CD4-positive, alpha-beta T cell (primary cell): ENCODE measurements at regions not wholly inside any gene's neighbourhood (a gene's known extent, or its start where the extent isn't known, plus 50 kb on each side); places are given as distances from the start of the nearest gene placed in this dataset.
A peak's percentile ranks its signal among the peaks of the same experiment; 100 is the strongest.

Experiments
- ATAC-seq: fragments of 200-7000 bp; cut with Tn5 transposase; one replicate; pipeline ENCODE4 v1.10.0; 2022; ENCODE audit warnings: mild to moderate bottlenecking; ENCODE audit not compliant: poor library complexity
- CTCF ChIA-PET: fragments of 350-600 bp; sonication (Branson Sonifier 250); formaldehyde crosslinking; loops from one replicate; lab custom pipeline; 2021; ENCODE audit warnings: antibody characterized with exemption, inconsistent platforms; lab: Charles Lee
- POLR2A ChIA-PET: fragments of 350-600 bp; sonication (Branson Sonifier 250); formaldehyde crosslinking; loops from one replicate; lab custom pipeline; 2021; ENCODE audit warnings: antibody characterized with exemption, inconsistent platforms; lab: Charles Lee
- DNase-seq, 14 experiments: peaks; one replicate each; pipeline ENCODE4 v3.0.0-alpha.2; 2013 to 2020; ENCODE audit warnings: mixed read lengths in 2 of 14
- H3K27ac ChIP-seq, 2 donors: one replicate each; pipeline versions ENCODE4 v1.5.1 to v1.7.0; 2013; ENCODE audit warnings: low read length in 2 of 2, low read depth in 1 of 2, mild to moderate bottlenecking in 1 of 2
- H3K27me3 ChIP-seq, 2 experiments: 1 replicate in 1 of 2; 2 replicates in 1 of 2; pipeline versions ENCODE4 v1.6.1 to v1.7.0; 2013; ENCODE audit warnings: low read length in 2 of 2, control low read depth in 1 of 2, mild to moderate bottlenecking in 1 of 2, moderate library complexity in 1 of 2; ENCODE audit not compliant: insufficient read depth in 2 of 2, control insufficient read depth in 1 of 2
- H3K36me3 ChIP-seq: one replicate; pipeline ENCODE4 v1.6.1; 2013; ENCODE audit warnings: low read length, control low read depth; ENCODE audit not compliant: insufficient read depth
- H3K4me1 ChIP-seq: one replicate; pipeline ENCODE4 v1.6.1; 2013; ENCODE audit warnings: low read length, control low read depth; ENCODE audit not compliant: insufficient read depth
- H3K4me3 ChIP-seq: one replicate; pipeline ENCODE4 v1.5.1; 2013; ENCODE audit warnings: mild to moderate bottlenecking, low read length, moderate library complexity
- H3K9me3 ChIP-seq, 2 experiments: 1 replicate in 1 of 2; 2 replicates in 1 of 2; pipeline versions ENCODE4 v1.6.1 to v1.7.0; 2013; ENCODE audit warnings: low read length in 2 of 2, mild to moderate bottlenecking in 2 of 2, control low read depth in 1 of 2, moderate library complexity in 1 of 2; ENCODE audit not compliant: control insufficient read depth in 1 of 2, insufficient read depth in 1 of 2
- H3K27ac Mint-ChIP-seq: one replicate; pipeline ENCODE4 v1.8.0; 2020; ENCODE audit warnings: mixed read lengths
- H3K27me3 Mint-ChIP-seq: one replicate; pipeline ENCODE4 v1.8.0; 2021; ENCODE audit warnings: mixed read lengths
- H3K36me3 Mint-ChIP-seq: one replicate; pipeline ENCODE4 v1.8.0; 2021; ENCODE audit warnings: low read depth, mixed read lengths
- H3K4me1 Mint-ChIP-seq: one replicate; pipeline ENCODE4 v1.8.0; 2021; ENCODE audit warnings: low read depth, mixed read lengths
- H3K4me3 Mint-ChIP-seq: one replicate; pipeline ENCODE4 v1.8.0; 2020; ENCODE audit warnings: mild to moderate bottlenecking, mixed read lengths
- H3K9me3 Mint-ChIP-seq: one replicate; pipeline ENCODE4 v1.8.0; 2020; ENCODE audit warnings: mixed read lengths
- intact Hi-C, 2 experiments: fragments of 100-400 bp; cut with DNase I in 1 of 2; cut with micrococcal nuclease in 1 of 2; formaldehyde crosslinking; loops; one replicate each; pipeline versions ENCODE4 v1.15.1 to v1.9.0; 2023 to 2025; cut with DNase I, micrococcal nuclease
- TF ChIP-seq, protein P1 (sequence below): fragments of 200-600 bp; IDR thresholded peaks from one replicate; pipeline ENCODE4 v1.8.0; 2022; ENCODE audit warnings: antibody characterized with exemption, mild to moderate bottlenecking

DNA sequence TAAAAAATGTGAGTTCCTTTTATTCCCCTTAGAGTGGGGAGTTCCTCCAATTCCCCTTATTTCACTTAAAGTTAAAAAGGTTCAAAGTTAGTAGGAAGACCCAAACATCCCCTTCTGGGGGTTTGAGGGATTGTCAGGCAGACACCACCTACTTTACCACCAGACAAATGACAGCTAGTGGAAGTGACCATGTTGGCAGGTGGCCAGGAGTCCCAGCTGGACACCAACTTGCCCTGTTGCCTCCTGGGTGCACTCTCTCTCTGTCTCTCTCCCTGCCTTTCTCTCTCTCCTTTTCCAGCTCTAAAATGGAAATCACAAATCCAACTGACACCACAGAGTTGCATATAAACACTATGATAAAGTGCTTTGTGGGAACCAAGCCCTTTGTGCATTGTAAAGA is 307.7 kb upstream of the TLE4 start:
- peaks cover 49% of the 10 kb centered on the region for H3K27me3 Mint-ChIP-seq
- Histone ChIP-seq H3K4me3 (no peak overlapping the region), H3K36me3 (no peaks in the 10 kb centered on the region), H3K27me3 (peaks cover 12 to 13% of the 10 kb centered on the region in 2 experiments), H3K9me3 (no peaks in the 10 kb centered on the region), H3K27ac (no peak overlapping the region), H3K4me1 (no peaks in the 10 kb centered on the region)
- no peak overlapping the region for H3K4me3 Mint-ChIP-seq
- TF ChIP-seq, protein P1, sequence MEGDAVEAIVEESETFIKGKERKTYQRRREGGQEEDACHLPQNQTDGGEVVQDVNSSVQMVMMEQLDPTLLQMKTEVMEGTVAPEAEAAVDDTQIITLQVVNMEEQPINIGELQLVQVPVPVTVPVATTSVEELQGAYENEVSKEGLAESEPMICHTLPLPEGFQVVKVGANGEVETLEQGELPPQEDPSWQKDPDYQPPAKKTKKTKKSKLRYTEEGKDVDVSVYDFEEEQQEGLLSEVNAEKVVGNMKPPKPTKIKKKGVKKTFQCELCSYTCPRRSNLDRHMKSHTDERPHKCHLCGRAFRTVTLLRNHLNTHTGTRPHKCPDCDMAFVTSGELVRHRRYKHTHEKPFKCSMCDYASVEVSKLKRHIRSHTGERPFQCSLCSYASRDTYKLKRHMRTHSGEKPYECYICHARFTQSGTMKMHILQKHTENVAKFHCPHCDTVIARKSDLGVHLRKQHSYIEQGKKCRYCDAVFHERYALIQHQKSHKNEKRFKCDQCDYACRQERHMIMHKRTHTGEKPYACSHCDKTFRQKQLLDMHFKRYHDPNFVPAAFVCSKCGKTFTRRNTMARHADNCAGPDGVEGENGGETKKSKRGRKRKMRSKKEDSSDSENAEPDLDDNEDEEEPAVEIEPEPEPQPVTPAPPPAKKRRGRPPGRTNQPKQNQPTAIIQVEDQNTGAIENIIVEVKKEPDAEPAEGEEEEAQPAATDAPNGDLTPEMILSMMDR = no peak
- H3K36me3 Mint-ChIP-seq = no peaks in the 10 kb centered on the region
- intact Hi-C loops = no loop called here
- H3K4me1 Mint-ChIP-seq = no peaks in the 10 kb centered on the region
- ChIA-PET CTCF (interaction anchor here (0.7 kb wide), 1 partner anchor 80 kb away, joined by 4 read pairs; no protein-coding TSS in a partner anchor), POLR2A (no interaction called here)
- H3K27ac Mint-ChIP-seq = no peak overlapping the region
- ATAC-seq (no peak), DNase-seq (peak in 1 of 14 experiments; percentile 2)
- H3K9me3 Mint-ChIP-seq = no peaks in the 10 kb centered on the region

DNA sequence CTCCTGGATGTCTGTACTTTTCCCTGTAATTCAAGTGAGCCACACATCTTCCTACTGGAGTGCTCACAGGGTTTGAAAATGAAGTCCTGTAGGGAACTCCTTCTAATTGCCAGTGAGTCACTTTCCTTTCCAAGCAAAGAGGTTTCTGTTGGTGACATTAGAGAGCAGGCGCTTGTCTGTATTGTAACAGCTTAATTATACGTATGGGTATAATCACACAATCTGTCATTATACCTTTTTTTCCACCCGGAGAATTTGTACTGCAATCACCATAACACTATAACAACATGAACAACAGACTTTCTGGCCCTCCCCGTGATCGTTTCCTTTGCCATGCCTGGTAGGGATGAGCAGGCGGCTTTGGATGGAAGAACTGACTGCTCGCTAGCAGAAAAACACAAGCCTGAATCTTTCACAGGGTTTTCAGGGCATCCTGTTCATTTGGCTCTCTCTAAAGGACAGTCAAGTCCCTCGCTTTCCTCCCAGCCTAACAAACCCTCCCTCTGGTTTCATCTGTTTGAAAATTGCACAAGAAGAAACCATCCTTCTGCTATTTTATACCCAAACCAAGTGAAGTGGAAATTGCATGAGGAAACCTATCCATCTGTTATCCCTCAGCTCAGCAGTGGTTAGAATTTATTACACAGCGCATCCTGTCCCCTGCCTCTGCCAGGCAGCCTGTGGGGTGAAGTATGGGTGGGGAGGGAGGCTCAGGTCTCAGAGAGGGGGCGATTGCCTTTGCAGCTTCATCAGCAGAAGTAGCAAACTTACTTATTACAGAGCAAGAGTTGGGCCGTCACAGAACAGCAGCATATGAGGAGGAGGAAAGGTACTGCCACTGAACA is 307.0 kb upstream of the TLE4 start:
- TF ChIP-seq, protein P1 = no peak
- Histone ChIP-seq H3K36me3 (no peaks in the 10 kb centered on the region), H3K27me3 (peaks cover 12 to 13% of the 10 kb centered on the region in 2 experiments), H3K27ac (no peak overlapping the region), H3K4me3 (no peak overlapping the region), H3K4me1 (no peaks in the 10 kb centered on the region), H3K9me3 (no peaks in the 10 kb centered on the region)
- POLR2A ChIA-PET = no interaction called here
- peaks cover 43% of the 10 kb centered on the region for H3K27me3 Mint-ChIP-seq
- H3K27ac Mint-ChIP-seq = no peak overlapping the region
- no peak for DNase-seq
- H3K4me1 Mint-ChIP-seq = no peaks in the 10 kb centered on the region
- intact Hi-C loops = no loop called here
- H3K9me3 Mint-ChIP-seq = no peaks in the 10 kb centered on the region
- no peak for ATAC-seq
- H3K4me3 Mint-ChIP-seq = no peak overlapping the region
- CTCF ChIA-PET = interaction anchor here (0.7 kb wide), 1 partner anchor 80 kb away, joined by 4 read pairs; no protein-coding TSS in a partner anchor
- H3K36me3 Mint-ChIP-seq = no peaks in the 10 kb centered on the region

DNA sequence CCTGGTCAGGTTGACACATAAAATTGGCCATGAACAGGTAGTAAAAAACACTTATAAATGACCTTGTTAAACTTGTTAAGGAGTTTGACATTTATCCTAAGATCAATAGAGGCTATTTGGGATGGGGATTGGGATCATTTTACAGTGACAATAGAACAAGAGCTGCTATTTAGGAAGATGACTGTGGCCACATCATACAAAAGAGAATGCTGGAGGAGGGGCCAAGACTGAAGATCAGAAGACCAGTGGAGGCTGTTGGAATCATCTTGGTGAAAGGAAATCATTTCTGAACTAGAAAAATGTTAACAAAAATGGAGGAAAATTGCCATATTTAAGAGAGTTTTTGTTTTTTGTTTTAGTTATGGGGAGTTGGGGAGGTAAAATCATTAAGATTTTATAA is 304.8 kb upstream of the TLE4 start:
- Histone ChIP-seq H3K9me3 (no peaks in the 10 kb centered on the region), H3K4me1 (no peaks in the 10 kb centered on the region), H3K4me3 (no peak overlapping the region), H3K27me3 (peaks cover 8 to 12% of the 10 kb centered on the region in 2 experiments), H3K36me3 (no peaks in the 10 kb centered on the region), H3K27ac (no peak overlapping the region)
- Mint-ChIP-seq H3K4me3 (no peak overlapping the region), H3K27me3 (peaks cover 27% of the 10 kb centered on the region), H3K9me3 (no peaks in the 10 kb centered on the region), H3K4me1 (no peaks in the 10 kb centered on the region), H3K36me3 (no peaks in the 10 kb centered on the region), H3K27ac (no peak overlapping the region)
- TF ChIP-seq, protein P1 = no peak
- POLR2A ChIA-PET = no interaction called here
- DNase-seq = no peak
- ATAC-seq = no peak
- intact Hi-C loops = no loop called here
- CTCF ChIA-PET = no interaction called here
